ENCODE measurements at regions not wholly inside any gene's neighbourhood (a gene's known extent, or its start where the extent isn't known, plus 50 kb on each side); places are given as distances from the start of the nearest gene placed in this dataset.

DNA sequence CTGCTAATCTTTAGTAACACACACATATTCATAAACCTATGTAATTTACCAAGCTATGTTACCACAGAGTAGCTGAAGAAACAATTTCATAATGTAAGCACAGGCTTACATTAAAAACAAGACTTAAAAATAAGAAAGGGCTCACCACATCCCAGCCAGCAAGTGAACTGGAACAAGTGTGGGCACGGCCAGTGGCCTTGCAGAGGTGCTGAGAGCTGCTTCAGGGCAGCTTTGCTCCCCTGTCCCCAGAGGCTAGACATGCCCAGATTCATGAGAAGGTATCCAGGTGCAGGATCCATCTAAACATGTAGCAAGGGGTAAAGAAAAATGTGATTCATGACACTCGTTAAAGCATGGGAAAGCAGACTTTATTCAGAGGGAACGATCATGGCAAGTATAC is 62.0 kb upstream of the CKS2 start:
- Histone ChIP-seq H3K9me3 (no peaks in the 10 kb centered on the region), H3K4me3 (ENCODE audit: low read depth, low read length) (no peak overlapping the region), H3K27me3 (replicated peaks; ENCODE audit: control insufficient read depth, insufficient read depth, low read length) (no peaks in the 10 kb centered on the region), H3K36me3 (ENCODE audit: control insufficient read depth, insufficient read depth, low read length) (no peaks in the 10 kb centered on the region), H3K4me1 (no peaks in the 10 kb centered on the region)
- Mint-ChIP-seq H3K36me3 (ENCODE audit: insufficient read depth, unreplicated experiment) (no peaks in the 10 kb centered on the region), H3K27me3 (ENCODE audit: insufficient read depth, unreplicated experiment) (no peaks in the 10 kb centered on the region), H3K4me3 (ENCODE audit: unreplicated experiment) (no peak overlapping the region), H3K9me3 (ENCODE audit: unreplicated experiment) (no peaks in the 10 kb centered on the region), H3K4me1 (ENCODE audit: low read depth, unreplicated experiment) (no peaks in the 10 kb centered on the region), H3K27ac (ENCODE audit: unreplicated experiment) (no peak overlapping the region)
- CTCF ChIA-PET, result no interaction called here
- BruUV-seq (replicated peaks), result no TSS peak
- TF ChIP-seq, protein P1, sequence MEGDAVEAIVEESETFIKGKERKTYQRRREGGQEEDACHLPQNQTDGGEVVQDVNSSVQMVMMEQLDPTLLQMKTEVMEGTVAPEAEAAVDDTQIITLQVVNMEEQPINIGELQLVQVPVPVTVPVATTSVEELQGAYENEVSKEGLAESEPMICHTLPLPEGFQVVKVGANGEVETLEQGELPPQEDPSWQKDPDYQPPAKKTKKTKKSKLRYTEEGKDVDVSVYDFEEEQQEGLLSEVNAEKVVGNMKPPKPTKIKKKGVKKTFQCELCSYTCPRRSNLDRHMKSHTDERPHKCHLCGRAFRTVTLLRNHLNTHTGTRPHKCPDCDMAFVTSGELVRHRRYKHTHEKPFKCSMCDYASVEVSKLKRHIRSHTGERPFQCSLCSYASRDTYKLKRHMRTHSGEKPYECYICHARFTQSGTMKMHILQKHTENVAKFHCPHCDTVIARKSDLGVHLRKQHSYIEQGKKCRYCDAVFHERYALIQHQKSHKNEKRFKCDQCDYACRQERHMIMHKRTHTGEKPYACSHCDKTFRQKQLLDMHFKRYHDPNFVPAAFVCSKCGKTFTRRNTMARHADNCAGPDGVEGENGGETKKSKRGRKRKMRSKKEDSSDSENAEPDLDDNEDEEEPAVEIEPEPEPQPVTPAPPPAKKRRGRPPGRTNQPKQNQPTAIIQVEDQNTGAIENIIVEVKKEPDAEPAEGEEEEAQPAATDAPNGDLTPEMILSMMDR (IDR thresholded peaks at IDR 0.05; ENCODE audit: insufficient read depth in 1 of 2, low read depth in 1 of 2, low read length in 1 of 2, severe bottlenecking in 1 of 2, unreplicated experiment in 1 of 2), result no peak
- intact Hi-C loops (cut with micrococcal nuclease; ENCODE audit: unreplicated experiment), result no loop called here
- POLR2A ChIA-PET, result no interaction called here
- DNase-seq, result no peak

DNA sequence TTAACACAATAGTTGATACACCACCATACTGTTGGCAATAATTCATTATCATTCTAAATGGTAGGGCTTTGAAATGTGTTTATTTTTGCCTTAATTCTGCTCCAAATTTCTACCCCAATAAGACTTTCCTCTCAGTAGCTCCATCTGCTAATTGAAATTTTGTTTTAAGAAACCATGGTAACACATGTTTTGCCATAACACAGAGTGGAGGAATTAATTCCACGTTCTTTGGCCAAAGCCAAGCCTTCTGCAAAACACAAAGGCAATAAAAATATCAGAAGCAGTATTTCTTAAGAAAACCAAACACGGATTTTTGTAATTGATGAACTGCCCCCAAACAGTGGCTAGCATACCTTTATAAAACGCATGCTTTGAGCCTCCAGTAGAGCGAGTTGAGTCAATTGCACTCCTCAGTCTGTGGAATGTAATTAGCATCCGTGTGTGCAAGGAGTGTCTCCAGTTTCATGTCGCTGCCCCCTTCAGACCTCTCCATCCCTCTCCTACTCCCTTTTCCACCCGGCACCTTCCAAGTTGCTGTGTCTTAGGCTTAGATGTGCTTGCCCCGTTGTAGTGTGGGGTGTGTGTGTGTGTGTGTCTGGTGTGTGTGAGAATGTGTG is 58.2 kb upstream of the CKS2 start:
- Histone ChIP-seq H3K36me3 (ENCODE audit: control insufficient read depth, insufficient read depth, low read length) (no peaks in the 10 kb centered on the region), H3K4me1 (no peaks in the 10 kb centered on the region), H3K27me3 (replicated peaks; ENCODE audit: control insufficient read depth, insufficient read depth, low read length) (no peaks in the 10 kb centered on the region), H3K9me3 (no peaks in the 10 kb centered on the region), H3K4me3 (ENCODE audit: low read depth, low read length) (no peak overlapping the region)
- CTCF ChIA-PET, result no interaction called here
- no TSS peak for BruUV-seq (replicated peaks)
- DNase-seq, result no peak
- intact Hi-C loops (cut with micrococcal nuclease; ENCODE audit: unreplicated experiment), result no loop called here
- Mint-ChIP-seq H3K4me1 (ENCODE audit: low read depth, unreplicated experiment) (no peaks in the 10 kb centered on the region), H3K27me3 (ENCODE audit: insufficient read depth, unreplicated experiment) (no peaks in the 10 kb centered on the region), H3K27ac (ENCODE audit: unreplicated experiment) (no peak overlapping the region), H3K4me3 (ENCODE audit: unreplicated experiment) (no peak overlapping the region), H3K9me3 (ENCODE audit: unreplicated experiment) (no peaks in the 10 kb centered on the region), H3K36me3 (ENCODE audit: insufficient read depth, unreplicated experiment) (no peaks in the 10 kb centered on the region)
- POLR2A ChIA-PET, result no interaction called here
- TF ChIP-seq, protein P1 (IDR thresholded peaks at IDR 0.05; ENCODE audit: insufficient read depth in 1 of 2, low read depth in 1 of 2, low read length in 1 of 2, severe bottlenecking in 1 of 2, unreplicated experiment in 1 of 2), result no peak

DNA sequence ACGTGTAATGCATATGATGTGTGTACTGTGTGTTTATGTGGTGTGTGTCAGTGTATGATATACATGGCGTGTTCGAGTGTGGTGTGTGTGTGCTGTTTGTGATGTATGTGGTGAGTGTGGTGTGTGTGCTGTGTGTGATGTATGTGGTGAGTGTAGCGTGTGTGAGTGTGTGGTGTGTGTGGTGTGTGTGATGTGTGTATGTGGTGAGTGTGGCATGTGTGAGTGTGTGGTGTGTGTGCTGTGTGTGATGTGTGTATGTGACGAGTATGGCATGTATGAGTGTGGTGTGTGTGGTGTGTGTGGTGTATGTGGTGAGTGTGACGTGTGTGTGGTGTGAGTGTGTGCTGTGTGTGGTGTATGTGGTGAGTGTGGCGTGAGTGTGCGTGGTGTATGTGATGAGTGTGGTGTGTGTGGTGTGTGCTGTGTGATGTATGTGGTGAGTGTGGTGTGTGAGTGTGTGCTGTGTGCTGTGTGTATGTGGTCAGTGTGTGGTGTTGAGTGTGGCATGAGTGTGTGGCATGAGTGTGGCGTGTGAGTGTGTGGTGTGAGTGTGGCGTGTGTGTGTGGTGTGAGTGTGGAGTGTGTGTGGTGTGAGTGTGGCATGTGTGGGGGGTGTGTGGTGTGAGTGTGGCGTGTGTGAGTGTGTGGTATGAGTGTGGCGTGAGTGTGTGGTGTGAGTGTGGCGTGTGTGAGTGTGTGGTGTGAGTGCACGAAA is 56.8 kb upstream of the CKS2 start:
- H3K27ac Mint-ChIP-seq (ENCODE audit: unreplicated experiment), result no peak overlapping the region
- intact Hi-C loops (cut with micrococcal nuclease; ENCODE audit: unreplicated experiment), result no loop called here
- no peaks in the 10 kb centered on the region for H3K27me3 Mint-ChIP-seq (ENCODE audit: insufficient read depth, unreplicated experiment)
- no peak for DNase-seq
- Histone ChIP-seq H3K4me1 (no peaks in the 10 kb centered on the region), H3K4me3 (ENCODE audit: low read depth, low read length) (no peak overlapping the region), H3K9me3 (no peaks in the 10 kb centered on the region), H3K36me3 (ENCODE audit: control insufficient read depth, insufficient read depth, low read length) (no peaks in the 10 kb centered on the region), H3K27me3 (replicated peaks; ENCODE audit: control insufficient read depth, insufficient read depth, low read length) (no peaks in the 10 kb centered on the region)
- no peaks in the 10 kb centered on the region for H3K36me3 Mint-ChIP-seq (ENCODE audit: insufficient read depth, unreplicated experiment)
- H3K9me3 Mint-ChIP-seq (ENCODE audit: unreplicated experiment), result no peaks in the 10 kb centered on the region
- BruUV-seq (replicated peaks), result no TSS peak
- TF ChIP-seq, protein P1 (IDR thresholded peaks at IDR 0.05; ENCODE audit: insufficient read depth in 1 of 2, low read depth in 1 of 2, low read length in 1 of 2, severe bottlenecking in 1 of 2, unreplicated experiment in 1 of 2), result no peak
- ChIA-PET POLR2A (no interaction called here), CTCF (no interaction called here)
- H3K4me3 Mint-ChIP-seq (ENCODE audit: unreplicated experiment), result no peak overlapping the region
- no peaks in the 10 kb centered on the region for H3K4me1 Mint-ChIP-seq (ENCODE audit: low read depth, unreplicated experiment)

Data from Caco-2 (cell line).